ENCODE measurements at regions not wholly inside any gene's neighbourhood (a gene's known extent, or its start where the extent isn't known, plus 50 kb on each side); places are given as distances from the start of the nearest gene placed in this dataset.

GRCh38 chr6:73923905-73924485 is 228.0 kb downstream of the CD109 start:
- Histone ChIP-seq H3K4me3 (ENCODE audit: low read length in 3 of 3) (no peak overlapping the region), H3K4me1 (ENCODE audit: control insufficient read depth in 3 of 3, insufficient read depth in 3 of 3, low read length in 3 of 3) (no peaks in the 10 kb centered on the region), H3K27me3 (ENCODE audit: control insufficient read depth in 3 of 3, insufficient read depth in 3 of 3, low read length in 3 of 3) (no peaks in the 10 kb centered on the region), H3K27ac (ENCODE audit: low read depth, low read length) (no peak overlapping the region), H3K36me3 (ENCODE audit: control insufficient read depth in 3 of 3, insufficient read depth in 3 of 3, low read length in 3 of 3) (no peaks in the 10 kb centered on the region), H3K9me3 (ENCODE audit: control insufficient read depth in 3 of 3, low read length in 3 of 3) (peaks cover 2 to 8% (median 5%) of the 10 kb centered on the region in 3 donors), H3K9ac (ENCODE audit: low read depth in 1 of 3, low read length in 3 of 3) (no peak overlapping the region)

- Histone ChIP-seq H3K27ac (ENCODE audit: low read depth, low read length) (no peak overlapping the region), H3K4me3 (ENCODE audit: low read length in 3 of 3) (no peak overlapping the region), H3K9me3 (ENCODE audit: control insufficient read depth in 3 of 3, low read length in 3 of 3) (peaks cover 0 to 9% (median 3%) of the 10 kb centered on the region in 3 donors), H3K27me3 (ENCODE audit: control insufficient read depth in 3 of 3, insufficient read depth in 3 of 3, low read length in 3 of 3) (no peaks in the 10 kb centered on the region), H3K9ac (ENCODE audit: low read depth in 1 of 3, low read length in 3 of 3) (no peak overlapping the region), H3K36me3 (ENCODE audit: control insufficient read depth in 3 of 3, insufficient read depth in 3 of 3, low read length in 3 of 3) (no peaks in the 10 kb centered on the region), H3K4me1 (ENCODE audit: control insufficient read depth in 3 of 3, insufficient read depth in 3 of 3, low read length in 3 of 3) (no peaks in the 10 kb centered on the region)
These were observed 207.2 kb downstream of the CD109 start for GRCh38 chr6:73903155-73903554.

GRCh38 chr6:73901986-73902385 is 206.0 kb downstream of the CD109 start:
- H3K9me3 ChIP-seq (ENCODE audit: control insufficient read depth in 3 of 3, low read length in 3 of 3), result peaks cover 0 to 9% (median 3%) of the 10 kb centered on the region in 3 donors
- H3K36me3 ChIP-seq (ENCODE audit: control insufficient read depth in 3 of 3, insufficient read depth in 3 of 3, low read length in 3 of 3), result no peaks in the 10 kb centered on the region
- H3K27ac ChIP-seq (ENCODE audit: low read depth, low read length), result no peak overlapping the region
- H3K9ac ChIP-seq (ENCODE audit: low read depth in 1 of 3, low read length in 3 of 3), result no peak overlapping the region
- no peaks in the 10 kb centered on the region for H3K27me3 ChIP-seq (ENCODE audit: control insufficient read depth in 3 of 3, insufficient read depth in 3 of 3, low read length in 3 of 3)
- no peaks in the 10 kb centered on the region for H3K4me1 ChIP-seq (ENCODE audit: control insufficient read depth in 3 of 3, insufficient read depth in 3 of 3, low read length in 3 of 3)
- no peak overlapping the region for H3K4me3 ChIP-seq (ENCODE audit: low read length in 3 of 3)

DNA sequence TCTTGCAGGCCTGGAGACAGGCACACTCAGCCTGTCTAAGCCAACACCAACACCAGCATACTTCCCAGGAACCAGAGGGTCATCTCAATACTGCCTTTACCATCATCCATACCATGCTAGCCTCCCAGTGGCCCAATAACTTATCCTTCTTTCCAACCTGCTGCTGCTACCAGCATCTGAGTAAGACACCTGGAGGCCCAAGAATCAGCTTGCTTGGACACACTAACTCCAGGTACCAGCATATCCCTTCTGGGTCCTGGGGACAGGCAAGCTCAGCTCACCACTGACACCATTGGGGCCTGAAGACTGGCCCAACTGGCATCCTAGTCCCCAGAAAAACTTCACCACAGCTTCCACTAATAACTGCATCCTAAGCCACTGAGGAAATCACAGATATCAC is 205.3 kb downstream of the CD109 start:
- H3K9me3 ChIP-seq (ENCODE audit: control insufficient read depth in 3 of 3, low read length in 3 of 3), result peaks cover 0 to 9% (median 3%) of the 10 kb centered on the region in 3 donors
- no peak overlapping the region for H3K4me3 ChIP-seq (ENCODE audit: low read length in 3 of 3)
- no peaks in the 10 kb centered on the region for H3K36me3 ChIP-seq (ENCODE audit: control insufficient read depth in 3 of 3, insufficient read depth in 3 of 3, low read length in 3 of 3)
- no peak overlapping the region for H3K27ac ChIP-seq (ENCODE audit: low read depth, low read length)
- no peaks in the 10 kb centered on the region for H3K4me1 ChIP-seq (ENCODE audit: control insufficient read depth in 3 of 3, insufficient read depth in 3 of 3, low read length in 3 of 3)
- H3K9ac ChIP-seq (ENCODE audit: low read depth in 1 of 3, low read length in 3 of 3), result no peak overlapping the region
- no peaks in the 10 kb centered on the region for H3K27me3 ChIP-seq (ENCODE audit: control insufficient read depth in 3 of 3, insufficient read depth in 3 of 3, low read length in 3 of 3)

- H3K27ac ChIP-seq (ENCODE audit: low read depth, low read length), result no peak overlapping the region
- H3K4me3 ChIP-seq (ENCODE audit: low read length in 3 of 3), result no peak overlapping the region
- H3K27me3 ChIP-seq (ENCODE audit: control insufficient read depth in 3 of 3, insufficient read depth in 3 of 3, low read length in 3 of 3), result no peaks in the 10 kb centered on the region
- no peak overlapping the region for H3K9ac ChIP-seq (ENCODE audit: low read depth in 1 of 3, low read length in 3 of 3)
- H3K9me3 ChIP-seq (ENCODE audit: control insufficient read depth in 3 of 3, low read length in 3 of 3), result peaks cover 0 to 9% (median 3%) of the 10 kb centered on the region in 3 donors
- no peaks in the 10 kb centered on the region for H3K4me1 ChIP-seq (ENCODE audit: control insufficient read depth in 3 of 3, insufficient read depth in 3 of 3, low read length in 3 of 3)
- H3K36me3 ChIP-seq (ENCODE audit: control insufficient read depth in 3 of 3, insufficient read depth in 3 of 3, low read length in 3 of 3), result no peaks in the 10 kb centered on the region
These were observed 202.6 kb downstream of the CD109 start for GRCh38 chr6:73898599-73898998.

- Histone ChIP-seq H3K9me3 (ENCODE audit: control insufficient read depth in 3 of 3, low read length in 3 of 3) (no peaks in the 10 kb centered on the region), H3K9ac (ENCODE audit: low read depth in 1 of 3, low read length in 3 of 3) (no peak overlapping the region), H3K36me3 (ENCODE audit: control insufficient read depth in 3 of 3, insufficient read depth in 3 of 3, low read length in 3 of 3) (no peaks in the 10 kb centered on the region), H3K4me1 (ENCODE audit: control insufficient read depth in 3 of 3, insufficient read depth in 3 of 3, low read length in 3 of 3) (no peaks in the 10 kb centered on the region), H3K4me3 (ENCODE audit: low read length in 3 of 3) (no peak overlapping the region), H3K27me3 (ENCODE audit: control insufficient read depth in 3 of 3, insufficient read depth in 3 of 3, low read length in 3 of 3) (no peaks in the 10 kb centered on the region), H3K27ac (ENCODE audit: low read depth, low read length) (no peak overlapping the region)
These were observed 197.7 kb downstream of the CD109 start for GRCh38 chr6:73893696-73894095.

DNA sequence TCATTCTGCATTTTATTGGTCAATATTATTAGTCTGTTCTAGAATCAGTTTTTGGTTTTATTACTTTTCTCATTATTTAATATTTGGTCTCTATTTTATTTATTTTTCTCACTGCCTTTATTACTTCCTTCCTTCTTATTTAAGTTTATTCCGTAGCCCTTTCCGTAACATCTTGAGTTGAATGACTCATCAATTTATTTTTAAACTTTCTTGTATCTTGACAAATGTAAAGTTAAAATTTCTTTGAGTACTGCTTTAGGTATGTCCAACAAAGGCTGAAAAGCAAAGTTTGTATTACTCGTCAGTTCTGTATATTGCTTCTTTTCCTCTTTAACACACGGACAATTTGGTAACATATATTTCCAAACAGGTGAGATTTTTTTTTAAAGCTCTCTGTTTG is 192.0 kb downstream of the CD109 start:
- Histone ChIP-seq H3K27ac (ENCODE audit: low read depth, low read length) (no peak overlapping the region), H3K27me3 (ENCODE audit: control insufficient read depth in 3 of 3, insufficient read depth in 3 of 3, low read length in 3 of 3) (no peaks in the 10 kb centered on the region), H3K36me3 (ENCODE audit: control insufficient read depth in 3 of 3, insufficient read depth in 3 of 3, low read length in 3 of 3) (no peaks in the 10 kb centered on the region), H3K9ac (ENCODE audit: low read depth in 1 of 3, low read length in 3 of 3) (no peak overlapping the region), H3K4me3 (ENCODE audit: low read length in 3 of 3) (no peak overlapping the region), H3K4me1 (ENCODE audit: control insufficient read depth in 3 of 3, insufficient read depth in 3 of 3, low read length in 3 of 3) (no peaks in the 10 kb centered on the region), H3K9me3 (ENCODE audit: control insufficient read depth in 3 of 3, low read length in 3 of 3) (no peaks in the 10 kb centered on the region)

DNA sequence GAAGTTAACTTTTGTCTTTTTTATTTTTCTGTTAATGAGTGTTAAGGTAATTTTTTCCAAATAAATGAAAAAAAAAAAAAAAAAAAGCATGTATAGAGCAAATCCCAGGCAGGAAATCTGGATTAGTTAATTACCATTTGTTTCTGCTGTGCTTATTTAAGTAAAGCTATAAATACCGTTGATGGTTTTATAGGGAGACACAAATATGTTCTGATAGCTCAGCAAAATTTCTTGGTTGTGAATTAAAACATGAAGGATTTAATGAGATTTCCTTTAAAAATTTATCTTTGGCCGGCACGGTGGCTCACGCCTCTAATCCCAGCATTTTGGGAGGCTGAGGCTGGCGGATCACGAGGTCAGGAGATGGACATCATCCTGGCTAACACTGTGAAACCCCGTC is 189.4 kb downstream of the CD109 start:
- no peaks in the 10 kb centered on the region for H3K27me3 ChIP-seq (ENCODE audit: control insufficient read depth in 3 of 3, insufficient read depth in 3 of 3, low read length in 3 of 3)
- no peak overlapping the region for H3K4me3 ChIP-seq (ENCODE audit: low read length in 3 of 3)
- H3K4me1 ChIP-seq (ENCODE audit: control insufficient read depth in 3 of 3, insufficient read depth in 3 of 3, low read length in 3 of 3), result no peaks in the 10 kb centered on the region
- no peaks in the 10 kb centered on the region for H3K9me3 ChIP-seq (ENCODE audit: control insufficient read depth in 3 of 3, low read length in 3 of 3)
- H3K36me3 ChIP-seq (ENCODE audit: control insufficient read depth in 3 of 3, insufficient read depth in 3 of 3, low read length in 3 of 3), result no peaks in the 10 kb centered on the region
- no peak overlapping the region for H3K9ac ChIP-seq (ENCODE audit: low read depth in 1 of 3, low read length in 3 of 3)
- no peak overlapping the region for H3K27ac ChIP-seq (ENCODE audit: low read depth, low read length)

DNA sequence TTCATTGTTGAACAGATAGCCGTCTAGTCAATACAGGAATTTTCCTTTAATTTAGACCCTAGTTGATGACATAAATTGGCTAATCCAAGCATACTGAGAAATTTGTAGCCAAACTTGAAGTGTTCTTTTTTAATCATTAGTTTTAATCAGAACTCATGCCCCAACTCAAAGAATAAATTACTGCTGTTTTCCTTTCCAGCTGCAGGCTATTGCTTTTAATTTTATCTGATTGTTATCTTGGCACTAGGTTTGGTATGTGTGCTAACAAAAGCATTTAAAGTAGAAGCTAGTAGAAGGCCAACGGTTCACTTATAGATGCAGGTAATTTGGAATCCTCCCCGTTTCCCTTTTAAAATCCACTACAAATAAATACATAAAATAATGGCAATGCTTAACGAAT is 188.5 kb downstream of the CD109 start:
- H3K4me1 ChIP-seq (ENCODE audit: control insufficient read depth in 3 of 3, insufficient read depth in 3 of 3, low read length in 3 of 3), result no peaks in the 10 kb centered on the region
- no peaks in the 10 kb centered on the region for H3K27me3 ChIP-seq (ENCODE audit: control insufficient read depth in 3 of 3, insufficient read depth in 3 of 3, low read length in 3 of 3)
- no peaks in the 10 kb centered on the region for H3K36me3 ChIP-seq (ENCODE audit: control insufficient read depth in 3 of 3, insufficient read depth in 3 of 3, low read length in 3 of 3)
- no peak overlapping the region for H3K4me3 ChIP-seq (ENCODE audit: low read length in 3 of 3)
- H3K9ac ChIP-seq (ENCODE audit: low read depth in 1 of 3, low read length in 3 of 3), result no peak overlapping the region
- H3K9me3 ChIP-seq (ENCODE audit: control insufficient read depth in 3 of 3, low read length in 3 of 3), result no peaks in the 10 kb centered on the region
- no peak overlapping the region for H3K27ac ChIP-seq (ENCODE audit: low read depth, low read length)

- no peak overlapping the region for H3K27ac ChIP-seq (ENCODE audit: low read depth, low read length)
- H3K9me3 ChIP-seq (ENCODE audit: control insufficient read depth in 3 of 3, low read length in 3 of 3), result no peaks in the 10 kb centered on the region
- H3K9ac ChIP-seq (ENCODE audit: low read depth in 1 of 3, low read length in 3 of 3), result no peak overlapping the region
- H3K36me3 ChIP-seq (ENCODE audit: control insufficient read depth in 3 of 3, insufficient read depth in 3 of 3, low read length in 3 of 3), result no peaks in the 10 kb centered on the region
- H3K4me1 ChIP-seq (ENCODE audit: control insufficient read depth in 3 of 3, insufficient read depth in 3 of 3, low read length in 3 of 3), result no peaks in the 10 kb centered on the region
- H3K27me3 ChIP-seq (ENCODE audit: control insufficient read depth in 3 of 3, insufficient read depth in 3 of 3, low read length in 3 of 3), result no peaks in the 10 kb centered on the region
- no peak overlapping the region for H3K4me3 ChIP-seq (ENCODE audit: low read length in 3 of 3)
These were observed 183.7 kb downstream of the CD109 start for GRCh38 chr6:73879501-73880293.

All from skeletal muscle tissue (tissue), 3 donors.